DMS153 treated with DMSO at 0.1 percent for 48 hours (cell line): ENCODE measurements at regions not wholly inside any gene's neighbourhood (a gene's known extent, or its start where the extent isn't known, plus 50 kb on each side); places are given as distances from the start of the nearest gene placed in this dataset.
"Not testable (repeated sequence)": the region's sequence is repeated elsewhere in the genome, so short reads cannot be mapped to it uniquely, and the experiment has no call there.

Experiments used
- DNase-seq: peaks from one replicate; lab custom pipeline; 2025; ENCODE audit not compliant: unreplicated experiment; lab: John Stamatoyannopoulos, UW

DNA sequence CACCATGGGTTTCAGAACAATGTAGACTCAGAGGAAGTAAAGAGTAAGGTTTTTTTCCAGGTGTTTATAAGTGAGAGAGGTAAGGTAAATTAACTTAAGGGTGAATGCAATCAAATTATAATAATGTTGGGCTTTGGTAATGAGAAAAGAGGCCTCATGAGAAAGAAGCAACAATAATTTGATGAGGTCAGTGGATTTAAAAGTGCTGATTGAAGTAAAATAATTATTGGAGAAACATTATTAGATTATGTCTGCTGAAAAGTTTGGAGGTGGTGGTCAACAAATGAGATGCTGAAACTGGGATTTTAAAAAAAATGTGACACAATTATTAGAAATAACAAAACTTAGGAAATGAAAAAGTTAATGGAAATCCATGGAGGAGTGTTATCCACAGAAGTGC is 187.4 kb upstream of the BRINP3 start:
- DNase-seq = no peak

DNA sequence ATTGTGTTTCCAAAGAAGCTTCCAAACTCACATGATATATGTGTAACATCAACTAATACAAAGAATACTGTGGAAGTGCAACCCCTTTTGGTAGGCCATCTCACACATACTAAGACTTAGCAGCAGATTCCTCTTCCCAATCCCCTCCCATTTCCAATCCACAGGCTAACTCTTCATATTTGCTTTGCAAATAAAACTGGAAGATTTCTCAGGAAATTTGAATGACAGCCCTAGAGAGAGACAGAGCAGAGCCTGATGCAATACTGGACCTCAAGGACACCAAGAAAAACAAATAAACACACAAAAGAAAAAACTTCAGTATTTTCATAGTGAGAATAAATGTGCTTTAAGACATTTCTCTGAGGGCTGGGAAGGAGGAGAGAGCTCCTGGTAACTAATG is 190.2 kb upstream of the BRINP3 start:
- no peak for DNase-seq

DNA sequence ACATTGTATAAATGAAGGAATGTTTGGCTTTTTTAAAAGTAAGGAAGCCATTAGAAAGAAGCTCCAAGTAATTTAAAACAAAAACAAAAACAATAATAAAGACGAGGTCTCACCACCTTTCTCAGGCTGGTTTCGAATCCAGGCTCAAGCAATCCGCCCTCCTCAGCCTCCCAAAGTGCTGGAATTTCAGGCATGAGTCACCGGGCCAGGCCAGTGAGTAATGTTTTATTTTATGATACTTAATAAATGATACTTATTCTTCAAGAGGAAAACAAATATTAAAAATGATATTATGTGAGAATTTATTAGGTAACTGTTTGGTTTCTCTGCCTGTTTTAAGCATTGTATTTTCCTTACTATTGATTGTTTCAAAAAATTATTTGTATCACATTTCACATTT is 201.4 kb upstream of the BRINP3 start:
- DNase-seq = no peak

DNA sequence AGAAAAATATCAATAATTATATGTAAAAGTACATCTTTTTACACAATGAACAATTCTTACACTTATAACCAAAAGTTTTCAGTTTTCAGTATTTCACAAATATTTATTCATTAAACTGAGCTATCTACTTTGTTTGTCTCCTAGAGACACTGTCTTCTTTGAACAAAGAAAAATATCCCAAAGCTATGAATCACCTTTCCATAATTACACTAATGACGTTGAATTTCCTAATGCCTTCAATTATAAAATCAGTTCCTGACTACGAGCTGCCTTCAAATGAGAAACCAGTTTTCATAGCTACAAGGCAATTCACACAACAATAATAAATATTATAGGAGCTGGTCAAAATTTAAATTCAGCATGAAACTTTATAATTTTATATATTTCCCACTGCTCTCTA is 201.8 kb upstream of the BRINP3 start:
- no peak for DNase-seq

DNA sequence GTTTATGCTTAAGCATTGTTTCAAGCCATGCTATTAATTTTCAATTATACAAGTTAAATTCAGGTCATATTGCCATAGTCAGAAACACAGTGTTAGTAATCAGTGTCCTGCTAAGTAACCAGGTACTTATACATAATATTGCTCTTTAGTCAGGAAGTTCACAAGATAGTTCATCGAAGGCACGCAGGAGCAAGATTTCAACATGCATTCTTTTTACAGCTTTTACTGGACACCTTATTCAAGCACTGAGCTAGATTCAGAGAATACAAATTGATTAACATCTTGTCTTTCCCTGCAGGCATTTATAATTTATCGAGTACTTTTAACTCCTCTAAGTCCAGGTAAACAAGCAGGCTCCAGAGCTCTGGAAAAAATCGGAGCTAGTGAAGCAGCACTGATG is 202.3 kb upstream of the BRINP3 start:
- no peak for DNase-seq

DNA sequence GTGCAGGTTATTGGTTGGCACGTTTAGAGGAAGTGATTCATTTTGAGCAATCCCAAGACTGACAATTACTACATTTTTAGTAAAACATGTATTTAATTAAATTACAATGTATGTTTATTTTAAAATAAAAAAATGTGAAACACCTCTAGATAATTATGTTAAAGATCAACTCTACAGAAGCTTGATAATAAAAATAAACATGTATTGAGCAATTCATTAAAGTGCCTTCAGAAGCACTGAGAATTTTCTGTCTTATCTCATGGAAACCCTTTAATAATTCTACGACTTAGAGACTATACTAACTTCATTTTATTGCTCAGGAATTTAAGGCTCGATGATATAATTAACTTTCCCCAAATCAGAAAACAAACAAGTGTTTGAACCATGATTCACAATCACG is 208.0 kb upstream of the BRINP3 start:
- no peak for DNase-seq

DNA sequence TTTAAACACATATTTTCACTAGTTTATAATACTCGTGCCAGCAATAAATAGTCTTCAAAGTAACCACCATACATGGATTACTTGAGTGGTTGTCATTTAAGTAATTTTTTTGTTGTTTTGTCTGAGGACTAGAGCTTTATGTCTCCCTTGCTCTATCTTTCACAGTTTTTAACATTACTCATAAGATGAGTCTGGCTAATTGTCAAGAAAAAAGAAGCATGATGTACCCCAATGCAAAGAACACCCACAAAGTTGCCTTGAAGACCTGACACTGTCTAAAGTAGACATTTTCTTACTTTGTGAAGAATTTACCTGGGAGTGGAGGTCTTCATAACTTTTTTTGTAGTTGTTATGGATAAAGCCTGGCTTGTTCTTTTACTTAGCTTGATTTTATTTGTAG is 210.4 kb upstream of the BRINP3 start:
- no peak for DNase-seq

DNA sequence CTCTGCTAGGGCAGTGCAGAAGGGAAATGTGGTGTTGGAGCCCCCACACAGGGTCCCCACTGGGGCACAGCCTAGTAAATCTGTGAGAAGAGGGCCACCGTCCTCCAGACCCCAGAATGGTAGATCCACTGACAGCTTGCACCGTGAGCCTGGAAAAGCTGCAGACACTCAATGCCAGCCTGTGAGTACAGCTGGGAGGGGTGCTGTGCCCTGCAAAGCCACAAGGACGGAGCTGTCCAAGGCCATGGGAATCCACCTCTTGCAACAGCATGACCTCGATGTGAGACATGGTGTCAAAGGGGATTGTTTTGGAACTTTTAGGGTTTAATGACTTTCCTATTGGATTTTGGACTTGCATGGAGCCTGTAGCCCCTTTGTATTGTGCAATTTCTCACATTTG is 220.8 kb upstream of the BRINP3 start:
- DNase-seq = not testable (repeated sequence)

DNA sequence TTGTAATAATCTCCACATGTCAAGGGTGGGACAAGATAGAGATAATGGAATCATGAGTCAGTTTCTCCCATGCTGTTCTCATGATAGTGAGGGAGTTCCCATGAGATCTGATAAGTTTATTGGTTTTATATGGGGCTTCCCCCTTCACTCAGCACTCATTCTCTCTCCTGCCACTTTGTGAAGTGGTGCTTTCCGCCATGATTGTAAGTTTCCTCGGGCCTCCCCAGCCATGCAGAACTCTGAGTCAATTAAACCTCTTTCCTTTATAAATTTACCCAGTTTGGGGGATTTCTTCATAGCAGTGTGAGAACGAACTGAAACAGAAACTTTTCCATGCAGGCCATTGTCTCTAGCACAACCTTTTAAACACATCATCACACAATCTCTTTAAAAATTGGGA is 221.5 kb upstream of the BRINP3 start:
- DNase-seq = no peak

DNA sequence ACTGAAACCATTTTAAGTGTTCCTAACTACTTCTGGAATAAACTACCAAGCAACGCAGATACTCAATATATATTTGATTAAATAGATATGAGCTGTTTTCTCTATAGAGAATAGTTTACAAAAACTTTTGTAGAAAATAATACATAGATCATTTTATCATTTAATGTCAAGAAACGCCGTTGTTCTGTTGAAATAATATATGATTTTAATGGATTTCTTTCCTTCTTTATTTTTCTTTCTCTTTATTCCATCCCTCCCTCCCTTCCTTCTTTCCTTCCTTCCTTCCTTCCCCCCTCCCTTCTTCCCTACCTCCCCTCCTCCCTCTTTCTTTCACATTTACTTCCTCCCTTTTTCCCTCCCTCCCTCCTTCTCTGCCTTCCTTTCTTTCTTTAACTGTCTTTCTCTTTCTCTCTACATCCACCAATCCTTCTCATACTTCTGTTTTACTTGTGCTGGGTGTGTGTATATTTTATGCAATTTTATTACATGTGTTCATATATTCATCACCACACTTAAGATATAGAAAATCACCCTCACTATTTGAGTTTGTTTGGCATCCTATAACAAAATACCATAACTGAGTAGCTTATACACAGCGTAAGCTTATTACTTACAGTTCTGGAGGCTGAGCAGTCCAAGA is 230.9 kb upstream of the BRINP3 start:
- no peak for DNase-seq

DNA sequence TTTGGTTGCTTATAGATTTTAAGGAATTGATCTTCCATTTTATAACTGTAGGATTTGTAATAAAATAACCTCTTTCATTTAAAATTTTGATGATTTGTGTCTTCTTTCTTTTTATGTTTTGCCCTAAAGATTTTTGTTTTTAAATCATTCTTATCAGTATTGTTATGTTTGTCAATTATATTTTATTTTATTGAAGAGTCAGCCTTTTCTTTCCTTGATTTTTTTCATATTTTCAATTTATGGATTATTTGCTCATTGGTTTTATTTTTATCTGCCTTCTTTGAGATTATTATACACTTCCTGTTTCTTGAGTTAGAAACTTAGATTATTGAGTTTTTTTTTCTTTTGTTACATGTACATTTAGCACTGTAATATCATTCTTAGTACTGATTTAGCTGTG is 233.4 kb upstream of the BRINP3 start:
- no peak for DNase-seq

DNA sequence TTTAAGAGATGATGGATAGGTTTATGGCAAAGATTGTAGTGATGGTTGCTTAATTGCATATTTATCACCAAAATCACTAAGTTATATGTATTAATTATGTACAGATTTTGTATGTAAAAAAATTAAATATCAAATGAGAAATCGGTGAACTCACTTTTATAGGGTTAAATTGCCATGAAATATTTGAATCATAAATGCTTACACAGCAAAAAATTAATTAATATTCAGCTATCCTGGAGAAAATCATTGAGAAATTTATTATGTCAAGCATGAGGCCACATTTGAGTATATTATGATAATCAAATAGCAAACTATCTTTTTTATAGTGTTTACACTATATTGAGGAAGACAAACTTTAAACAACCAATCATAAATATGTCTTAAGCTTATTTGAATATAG is 239.4 kb upstream of the BRINP3 start:
- DNase-seq = no peak

DNA sequence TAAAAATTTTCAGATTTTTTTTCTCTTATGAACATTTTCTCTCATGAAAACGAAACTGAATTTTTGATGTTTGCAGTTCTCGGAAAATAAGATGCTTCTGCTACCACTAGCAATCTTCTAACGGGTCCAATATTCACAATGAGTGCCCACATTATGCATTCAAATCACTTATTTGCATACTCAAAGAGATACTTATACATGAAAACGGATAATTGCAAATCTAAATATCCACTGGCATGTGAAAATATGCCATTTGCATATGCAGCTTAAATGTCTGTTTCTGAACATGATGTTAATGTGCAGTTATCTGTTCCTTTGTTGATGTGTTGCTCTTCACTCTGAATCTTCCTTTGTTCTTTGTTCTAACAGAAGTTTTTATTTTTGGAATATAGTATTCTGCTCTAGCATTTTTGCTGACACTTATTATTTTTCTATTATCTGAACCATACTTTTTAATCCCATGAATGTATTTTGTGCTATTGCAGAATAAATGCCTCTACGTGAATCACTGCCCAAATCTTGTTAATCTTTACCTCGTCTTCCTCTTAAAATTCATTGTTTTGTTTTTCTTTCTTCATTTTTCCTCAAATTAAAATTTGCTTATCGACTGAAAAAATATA is 259.4 kb upstream of the BRINP3 start:
- no peak for DNase-seq

DNA sequence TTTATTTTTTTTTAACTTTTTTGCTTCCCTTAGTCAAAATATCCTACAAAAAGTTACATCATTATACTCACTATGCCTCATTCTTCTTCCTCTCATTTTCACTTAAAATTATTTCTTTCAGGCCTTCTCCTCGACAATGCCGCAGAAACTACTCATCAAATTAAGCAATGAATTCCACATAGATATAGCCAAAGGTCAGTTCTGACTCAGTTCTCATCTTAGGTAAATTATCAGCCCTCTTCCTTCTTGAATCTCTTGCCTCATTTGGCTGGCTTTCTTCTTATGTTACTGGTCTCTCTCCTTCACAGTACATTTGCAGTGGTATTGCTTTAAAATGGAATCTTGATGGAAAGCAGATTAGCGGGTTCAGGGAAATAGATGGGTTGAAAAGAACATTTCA is 260.7 kb upstream of the BRINP3 start:
- DNase-seq = no peak

DNA sequence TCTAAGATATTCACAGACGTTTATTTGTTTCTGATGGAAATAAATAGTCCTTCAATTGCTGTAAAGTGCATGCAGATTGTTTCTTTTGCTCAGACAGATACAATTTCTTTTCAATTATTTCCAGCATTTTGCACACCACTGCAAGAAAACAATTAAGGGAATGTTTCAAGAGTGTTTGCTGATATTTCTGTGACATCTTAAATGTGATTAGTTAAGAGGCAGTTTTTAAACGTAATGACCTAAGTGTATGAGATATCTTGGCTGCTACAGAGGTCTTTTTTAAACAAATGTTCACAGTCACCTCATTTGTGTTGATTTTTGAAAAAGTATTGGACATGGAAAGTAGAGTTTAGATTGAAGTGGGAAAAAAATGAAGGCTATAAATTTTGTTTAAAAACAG is 262.3 kb upstream of the BRINP3 start:
- no peak for DNase-seq

DNA sequence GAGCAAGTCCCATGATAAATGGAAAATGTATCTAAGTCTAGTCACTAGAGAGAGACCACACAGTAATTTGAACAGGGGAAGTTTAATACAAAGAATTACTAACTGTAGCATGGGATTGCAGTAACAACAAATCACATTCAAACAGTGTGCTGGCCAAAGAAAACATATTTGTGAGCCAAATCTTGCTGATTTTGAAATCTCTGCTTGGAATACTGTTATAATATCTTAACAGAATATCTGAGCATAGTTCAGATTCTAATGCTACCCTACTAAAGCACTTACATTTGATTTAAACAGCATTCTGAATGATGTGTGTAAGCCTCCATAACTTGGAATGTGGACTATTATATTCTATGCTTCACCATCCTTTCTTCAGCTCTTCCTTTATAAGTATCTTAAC is 270.0 kb upstream of the BRINP3 start:
- no peak for DNase-seq

DNA sequence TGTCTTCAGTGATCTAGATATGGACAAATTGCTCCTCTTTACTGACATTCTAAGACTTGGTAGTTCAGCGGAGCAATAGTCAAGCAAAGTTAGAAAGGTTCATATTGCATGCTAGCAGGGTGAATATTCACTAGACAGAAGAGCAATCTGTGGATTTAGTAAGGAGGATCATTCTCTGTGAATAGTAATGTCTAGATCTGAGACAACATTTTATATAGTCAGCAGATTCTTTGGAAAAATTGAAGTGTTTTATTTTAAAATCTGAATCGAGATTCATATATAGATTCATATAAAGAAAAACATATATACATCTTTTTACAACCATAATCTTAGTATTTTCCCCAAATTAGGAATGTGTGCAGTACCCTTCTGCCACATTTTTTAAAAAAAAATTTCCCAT is 274.5 kb upstream of the BRINP3 start:
- DNase-seq = no peak

DNA sequence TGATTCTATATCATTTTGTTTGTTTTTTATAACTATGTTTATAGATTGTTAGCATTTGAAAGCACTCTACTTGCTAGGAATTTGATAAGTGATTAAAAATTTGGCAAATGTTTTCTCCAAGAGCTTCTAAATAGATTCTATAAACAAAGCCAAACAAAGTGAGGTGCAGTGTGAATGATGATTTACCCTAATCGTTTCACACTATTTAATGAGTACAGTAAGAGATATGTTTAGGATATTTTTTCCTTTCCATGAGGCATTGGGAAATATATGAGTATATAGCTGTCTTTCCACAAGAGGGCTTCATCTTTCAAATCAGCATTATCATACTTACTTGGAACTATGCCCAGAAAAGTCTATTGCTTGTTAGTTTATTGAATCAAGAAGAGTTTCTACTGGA is 277.0 kb upstream of the BRINP3 start:
- peak; percentile 8 for DNase-seq

DNA sequence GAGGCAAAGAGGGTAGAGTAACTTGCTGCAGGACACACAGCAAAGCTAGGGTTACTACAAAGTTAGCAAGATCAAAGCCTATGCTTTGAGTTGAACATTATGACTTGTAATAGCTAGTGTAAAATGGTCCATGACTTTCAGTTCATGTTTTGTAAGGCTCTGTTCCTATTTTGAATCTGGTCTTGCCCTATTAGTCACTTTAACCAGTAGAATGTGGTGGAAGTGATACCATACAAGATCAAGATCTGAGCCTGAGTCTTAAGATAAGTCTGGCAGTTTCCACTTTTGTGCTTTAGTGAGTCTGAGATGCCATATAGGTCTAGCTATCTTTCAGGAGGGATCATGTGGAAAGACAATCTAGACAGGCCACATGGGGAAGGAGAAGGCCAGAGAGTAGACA is 282.1 kb upstream of the BRINP3 start:
- no peak for DNase-seq

DNA sequence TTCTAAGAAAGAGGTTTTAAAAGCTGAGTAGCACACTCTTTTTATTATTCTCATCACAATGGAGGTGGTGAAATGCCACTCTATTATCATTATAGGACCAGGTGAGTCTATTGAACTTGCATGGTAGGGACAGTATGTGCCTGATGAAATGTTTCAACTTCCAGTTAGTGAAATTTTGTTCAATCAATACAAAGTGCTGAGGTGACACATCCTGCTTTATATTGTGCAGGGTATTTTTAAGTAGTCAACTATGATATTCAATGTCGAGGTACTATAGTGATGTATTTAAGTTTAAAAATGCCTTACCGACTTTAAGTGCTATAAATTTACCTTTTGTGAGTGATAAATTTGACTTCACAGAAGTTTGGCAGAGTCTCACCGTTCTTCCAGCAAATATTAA is 284.7 kb upstream of the BRINP3 start:
- no peak for DNase-seq

DNA sequence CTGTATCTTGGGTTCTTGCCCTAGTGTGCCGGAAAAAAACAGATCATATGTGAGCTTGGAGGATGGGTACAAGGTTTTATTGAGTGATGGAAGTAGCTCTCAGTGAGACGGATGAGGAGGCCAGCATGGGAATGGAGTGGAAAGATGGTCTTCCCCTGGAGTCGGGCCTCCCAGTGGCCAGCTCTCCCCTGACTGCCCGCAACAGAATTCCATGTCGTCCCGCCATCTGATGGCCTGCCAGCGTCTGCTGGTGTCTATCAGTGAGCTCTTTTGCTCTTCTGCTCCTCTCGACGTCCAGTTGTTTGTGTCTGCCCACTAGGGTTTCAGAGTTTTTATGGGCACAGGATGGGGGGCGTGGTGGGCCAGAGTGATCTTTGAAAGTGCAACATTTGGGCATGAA is 315.2 kb upstream of the BRINP3 start:
- no peak for DNase-seq

DNA sequence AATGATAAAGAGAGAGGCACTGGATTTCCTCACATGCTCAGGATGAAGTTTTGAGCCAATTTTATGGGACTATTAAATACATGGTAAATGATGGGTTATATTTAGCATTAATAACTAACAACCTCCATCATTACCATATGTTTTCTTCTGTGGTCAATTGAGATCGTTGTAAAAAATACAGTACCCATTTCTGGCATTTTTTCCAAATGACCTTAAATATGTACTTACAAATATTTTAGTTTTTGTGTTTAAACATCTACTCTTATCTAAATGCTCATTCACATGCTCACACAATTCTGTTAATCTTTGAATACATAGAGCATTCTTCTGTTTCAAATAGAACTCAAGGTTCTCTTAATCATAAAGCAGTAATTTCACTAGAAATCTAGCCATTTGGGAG is 330.0 kb upstream of the BRINP3 start:
- DNase-seq = no peak

DNA sequence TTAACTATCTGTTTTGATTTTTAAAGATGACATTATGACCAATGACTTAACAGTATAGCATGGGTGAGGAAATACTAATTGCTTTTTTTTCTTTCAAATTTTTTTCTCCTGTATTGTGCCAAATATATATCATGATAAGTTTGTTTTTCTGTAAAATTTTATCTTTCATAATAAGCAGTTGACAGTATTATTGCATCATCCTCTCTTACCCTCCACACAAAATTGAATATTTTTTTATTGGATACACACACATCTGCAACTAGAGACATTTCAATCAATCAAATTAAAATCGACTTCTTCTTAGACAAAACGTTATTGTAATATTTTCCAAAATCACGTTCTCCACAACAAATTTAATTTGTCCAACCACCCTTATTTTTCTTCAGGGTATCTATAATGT is 330.4 kb upstream of the BRINP3 start:
- no peak for DNase-seq
